B cell (primary cell): ENCODE measurements at regions not wholly inside any gene's neighbourhood (a gene's known extent, or its start where the extent isn't known, plus 50 kb on each side); places are given as distances from the start of the nearest gene placed in this dataset.

Experiments
- ATAC-seq: fragments of 200-7000 bp; cut with Tn5 transposase; one replicate; pipeline ENCODE4 v1.10.0; 2021; ENCODE audit warnings: low read depth, mild to moderate bottlenecking, moderate number of reproducible peaks, moderate library complexity
- CTCF ChIA-PET: fragments of 350-600 bp; sonication (Branson Sonifier 250); formaldehyde crosslinking; loops from one replicate; lab custom pipeline; 2021; ENCODE audit warnings: antibody characterized with exemption, inconsistent platforms; lab: Charles Lee
- POLR2A ChIA-PET: fragments of 350-600 bp; sonication (Branson Sonifier 250); formaldehyde crosslinking; loops from one replicate; lab custom pipeline; 2021; ENCODE audit warnings: antibody characterized with exemption; lab: Charles Lee
- DNase-seq: peaks from one replicate; pipeline ENCODE4 v3.0.0; 2013
- H2AFZ ChIP-seq: 2 replicates; pipeline ENCODE4 v1.6.1; 2012; ENCODE audit warnings: mild to moderate bottlenecking, low read depth, low read length; ENCODE audit not compliant: insufficient read depth, poor library complexity, severe bottlenecking
- H3K27ac ChIP-seq, 2 donors: 1 replicate in 1 of 2; 2 replicates in 1 of 2; pipeline ENCODE4 v1.5.1; 2012 to 2013; ENCODE audit warnings: low read length in 2 of 2, mild to moderate bottlenecking in 2 of 2, moderate library complexity in 1 of 2
- H3K27me3 ChIP-seq, 4 experiments: fragments of 200-600 bp in 1 of 4; sonication (generic) in 1 of 4; replicated peaks in 1 of 4; 1 replicate in 2 of 4; 2 replicates in 2 of 4; pipeline versions ENCODE4 v1.6.1 to v1.7.0; 2013 to 2016; ENCODE audit warnings: low read length in 3 of 4, mild to moderate bottlenecking in 2 of 4, mixed read lengths in 1 of 4, moderate library complexity in 1 of 4; ENCODE audit not compliant: insufficient read depth in 4 of 4, control insufficient read depth in 3 of 4; ENCODE audit errors: control extremely low read depth in 1 of 4
- H3K36me3 ChIP-seq, 2 experiments: replicated peaks in 1 of 2; 1 replicate in 1 of 2; 2 replicates in 1 of 2; pipeline versions ENCODE4 v1.6.1 to v1.7.1; 2013; ENCODE audit warnings: low read length in 1 of 2; ENCODE audit not compliant: insufficient read depth in 2 of 2, control insufficient read depth in 1 of 2; ENCODE audit errors: control extremely low read depth in 1 of 2, extremely low read depth in 1 of 2
- H3K4me1 ChIP-seq, 2 donors: fragments of 200-600 bp in 1 of 2; sonication (generic) in 1 of 2; 1 replicate in 1 of 2; 2 replicates in 1 of 2; pipeline versions ENCODE4 v1.5.1 to v1.6.1; 2013 to 2017; ENCODE audit warnings: low read length in 2 of 2; ENCODE audit not compliant: control insufficient read depth in 2 of 2, insufficient read depth in 2 of 2
- H3K4me2 ChIP-seq: replicated peaks from 2 replicates; pipeline ENCODE3; 2012; ENCODE audit warnings: mild to moderate bottlenecking, low read depth, low read length; ENCODE audit not compliant: poor library complexity, severe bottlenecking
- H3K4me3 ChIP-seq, 5 experiments: fragments of 200-600 bp in 1 of 5; sonication (generic) in 1 of 5; 1 replicate in 3 of 5; 2 replicates in 2 of 5; pipeline versions ENCODE4 v1.5.1 to v1.7.0; 2011 to 2016; ENCODE audit warnings: low read length in 4 of 5, mild to moderate bottlenecking in 4 of 5, low read depth in 2 of 5, control low read depth in 1 of 5, moderate library complexity in 1 of 5; ENCODE audit not compliant: insufficient read depth in 1 of 5; ENCODE audit errors: control extremely low read depth in 1 of 5, extremely low read depth in 1 of 5
- H3K79me2 ChIP-seq: fragments of 200-600 bp; sonication (generic); one replicate; pipeline ENCODE4 v1.6.0; 2016; ENCODE audit warnings: low read length; ENCODE audit not compliant: control insufficient read depth, insufficient read depth
- H3K9ac ChIP-seq: fragments of 200-600 bp; sonication (generic); 2 replicates; pipeline ENCODE4 v1.6.1; 2017; ENCODE audit warnings: mild to moderate bottlenecking, low read length, moderate library complexity
- H3K9me3 ChIP-seq, 3 donors: one replicate each; pipeline versions ENCODE4 v1.6.1 to v1.7.1; 2013; ENCODE audit warnings: low read length in 2 of 3; ENCODE audit not compliant: control insufficient read depth in 2 of 3, insufficient read depth in 1 of 3; ENCODE audit errors: control extremely low read depth in 1 of 3
- H4K20me1 ChIP-seq: 2 replicates; pipeline ENCODE4 v1.6.0; 2012; ENCODE audit warnings: mild to moderate bottlenecking, low read length; ENCODE audit not compliant: insufficient read depth, control insufficient read depth, poor library complexity, severe bottlenecking
- H3K27ac Mint-ChIP-seq: one replicate; pipeline ENCODE4 v1.8.0; 2021; ENCODE audit warnings: mixed read lengths
- H3K27me3 Mint-ChIP-seq: one replicate; pipeline ENCODE4 v1.8.0; 2021; ENCODE audit warnings: mixed read lengths
- H3K4me1 Mint-ChIP-seq: one replicate; pipeline ENCODE4 v1.8.0; 2021; ENCODE audit warnings: mixed read lengths
- H3K4me3 Mint-ChIP-seq: one replicate; pipeline ENCODE4 v1.8.0; 2021; ENCODE audit warnings: mixed read lengths
- H3K9me3 Mint-ChIP-seq: one replicate; pipeline ENCODE4 v1.8.0; 2022; ENCODE audit warnings: mixed read lengths; ENCODE audit not compliant: insufficient read depth
- CTCF ChIP-seq: fragments of 200-600 bp; IDR thresholded peaks from one replicate; pipeline ENCODE4 v1.8.0; 2022; ENCODE audit warnings: antibody characterized with exemption, mild to moderate bottlenecking
- EZH2 ChIP-seq: IDR thresholded peaks from 2 replicates; pipeline ENCODE4 v1.6.1; 2012; ENCODE audit warnings: borderline replicate concordance, low read depth, mild to moderate bottlenecking, moderate library complexity, low read length; ENCODE audit not compliant: insufficient read depth, poor library complexity, severe bottlenecking
- WGBS: methylation state at CpG from one replicate; pipeline ENCODE4 v1.1.5; 2013; ENCODE audit warnings: missing lambda C conversion rate; ENCODE audit not compliant: insufficient coverage; 5-methylcytosine and 5-hydroxymethylcytosine counted together
- intact Hi-C: fragments of 100-400 bp; cut with micrococcal nuclease; formaldehyde crosslinking; loops from one replicate; pipeline ENCODE4 v1.10.0; 2022

GRCh38 chr10:61589547-61590243 is 73.0 kb upstream of the CABCOCO1 start:
- Histone ChIP-seq H3K9me3 (no peaks in the 10 kb centered on the region), H4K20me1 (no peaks in the 10 kb centered on the region), H3K4me1 (no peaks in the 10 kb centered on the region), H3K27me3 (no peaks in the 10 kb centered on the region), H3K4me2 (no peak overlapping the region), H3K27ac (no peak overlapping the region), H3K79me2 (no peaks in the 10 kb centered on the region), H3K9ac (no peak overlapping the region), H2AFZ (no peak overlapping the region), H3K36me3 (no peaks in the 10 kb centered on the region), H3K4me3 (no peak overlapping the region)
- 33% methylated on average over 2 of the region's 5 CpGs for WGBS
- peaks cover 7% of the 10 kb centered on the region for H3K4me1 Mint-ChIP-seq
- ChIA-PET POLR2A (no interaction called here), CTCF (no interaction called here)
- DNase-seq = no peak
- no peak for TF ChIP-seq CTCF
- TF ChIP-seq EZH2 = no peak
- no peak for ATAC-seq
- peaks cover 5% of the 10 kb centered on the region for H3K27me3 Mint-ChIP-seq
- H3K27ac Mint-ChIP-seq = no peak overlapping the region
- intact Hi-C loops = no loop called here
- H3K9me3 Mint-ChIP-seq = no peaks in the 10 kb centered on the region
- H3K4me3 Mint-ChIP-seq = no peak overlapping the region

- H3K27ac ChIP-seq = no peak overlapping the region
- no peak overlapping the region for H3K9ac ChIP-seq
- intact Hi-C loops = no loop called here
- no peaks in the 10 kb centered on the region for H3K4me1 ChIP-seq
- H3K27me3 ChIP-seq = no peaks in the 10 kb centered on the region
- POLR2A ChIA-PET = no interaction called here
- H3K4me2 ChIP-seq = no peak overlapping the region
- H3K36me3 ChIP-seq = no peaks in the 10 kb centered on the region
- Mint-ChIP-seq H3K9me3 (no peaks in the 10 kb centered on the region), H3K4me1 (peaks cover 7% of the 10 kb centered on the region), H3K4me3 (no peak overlapping the region), H3K27ac (no peak overlapping the region), H3K27me3 (peaks cover 5% of the 10 kb centered on the region)
- CTCF ChIA-PET = interaction anchor here (0.7 to 1.0 kb wide), 2 partner anchors 19 to 318 kb away, joined by 3 read pairs; no protein-coding TSS in a partner anchor
- no peaks in the 10 kb centered on the region for H3K9me3 ChIP-seq
- no peak for TF ChIP-seq EZH2
- TF ChIP-seq CTCF = no peak
- DNase-seq = no peak
- H2AFZ ChIP-seq = no peak overlapping the region
- ATAC-seq = no peak
- no peaks in the 10 kb centered on the region for H3K79me2 ChIP-seq
- H3K4me3 ChIP-seq = no peak overlapping the region
- 100% methylated on average over 2 of the region's 6 CpGs for WGBS
- no peaks in the 10 kb centered on the region for H4K20me1 ChIP-seq
Observed at GRCh38 chr10:61588770-61589211, 73.9 kb upstream of the CABCOCO1 start.
